DND-41 (cell line): ENCODE measurements at regions not wholly inside any gene's neighbourhood (a gene's known extent, or its start where the extent isn't known, plus 50 kb on each side); places are given as distances from the start of the nearest gene placed in this dataset.

Experiments used
- CTCF ChIP-seq: IDR thresholded peaks from 2 replicates; pipeline ENCODE4 v1.5.1; 2012; ENCODE audit warnings: borderline replicate concordance, low read length, moderate library complexity, mild to moderate bottlenecking; ENCODE audit not compliant: poor library complexity, severe bottlenecking; ENCODE audit errors: extremely low read depth
- EZH2 ChIP-seq: IDR thresholded peaks from 3 replicates; pipeline ENCODE4 v1.6.1; 2012; ENCODE audit warnings: borderline replicate concordance, low read depth, mild to moderate bottlenecking, moderate library complexity, low read length, inconsistent platforms; ENCODE audit not compliant: severe bottlenecking

DNA sequence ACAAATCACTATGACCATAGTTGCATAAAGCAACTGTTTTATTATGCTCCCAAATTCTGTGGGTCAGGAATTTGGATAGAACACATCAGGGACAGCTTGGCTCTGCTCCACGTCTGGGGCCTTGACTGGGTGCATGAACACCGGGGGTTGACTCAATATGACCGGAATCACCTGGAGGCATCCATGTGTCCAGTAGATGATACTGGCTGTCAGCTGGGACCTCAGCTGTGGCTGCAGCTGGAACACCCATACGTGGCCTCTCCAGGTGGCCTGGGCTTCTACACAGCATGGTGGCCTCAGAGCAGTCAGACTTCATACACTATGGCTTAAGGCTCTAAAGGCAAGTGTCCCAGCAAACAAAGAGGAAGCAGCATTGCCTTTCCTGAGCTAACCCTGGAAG, 113.4 kb downstream of the NRN1 start:
- TF ChIP-seq EZH2 (no peak), CTCF (no peak)
